HL-60 (cell line): ENCODE measurements at regions not wholly inside any gene's neighbourhood (a gene's known extent, or its start where the extent isn't known, plus 50 kb on each side); places are given as distances from the start of the nearest gene placed in this dataset.

ENCODE experiments used
- GABPA ChIP-seq: IDR thresholded peaks from 2 replicates; pipeline ENCODE4 v1.6.1; 2012; ENCODE audit warnings: low read depth
- POLR2AphosphoS5 ChIP-seq: IDR thresholded peaks from 2 replicates; pipeline ENCODE4 v1.6.1; 2012; ENCODE audit warnings: low read depth
- SPI1 ChIP-seq: IDR thresholded peaks from 2 replicates; pipeline ENCODE4 v1.6.1; 2012; ENCODE audit warnings: low read depth, mild to moderate bottlenecking, borderline replicate concordance
- TF ChIP-seq, protein P1 (sequence below): IDR thresholded peaks from one replicate; pipeline ENCODE4 v1.5.1; 2011; ENCODE audit warnings: low read length, control low read depth, inconsistent platforms; ENCODE audit not compliant: insufficient read depth
- TF ChIP-seq, protein P2 (sequence below): IDR thresholded peaks from 2 replicates; pipeline ENCODE4 v1.6.1; 2012; ENCODE audit warnings: low read depth; ENCODE audit not compliant: insufficient replicate concordance

DNA sequence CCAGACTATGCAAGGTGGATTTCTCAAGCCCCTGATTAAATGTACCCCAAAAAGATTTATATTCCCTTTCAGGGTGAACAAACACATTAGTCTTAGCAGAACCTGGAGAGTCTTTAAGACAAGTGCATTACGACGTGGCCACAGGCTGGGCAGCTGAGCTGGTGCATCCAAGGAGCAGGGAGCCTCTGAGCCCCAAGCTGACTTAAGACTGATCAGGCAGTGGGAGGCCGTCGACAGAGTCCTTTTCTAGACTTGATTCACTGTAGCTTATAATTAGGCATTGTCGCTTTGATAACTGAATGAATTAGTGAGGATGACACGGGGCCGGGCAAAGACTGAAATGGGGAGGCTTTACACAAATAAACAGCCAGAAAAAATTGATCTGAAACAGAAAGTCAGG lies 353.2 kb downstream of the GPAM start:
- TF ChIP-seq GABPA (no peak), SPI1 (no peak), POLR2AphosphoS5 (no peak)
- TF ChIP-seq, protein P1, sequence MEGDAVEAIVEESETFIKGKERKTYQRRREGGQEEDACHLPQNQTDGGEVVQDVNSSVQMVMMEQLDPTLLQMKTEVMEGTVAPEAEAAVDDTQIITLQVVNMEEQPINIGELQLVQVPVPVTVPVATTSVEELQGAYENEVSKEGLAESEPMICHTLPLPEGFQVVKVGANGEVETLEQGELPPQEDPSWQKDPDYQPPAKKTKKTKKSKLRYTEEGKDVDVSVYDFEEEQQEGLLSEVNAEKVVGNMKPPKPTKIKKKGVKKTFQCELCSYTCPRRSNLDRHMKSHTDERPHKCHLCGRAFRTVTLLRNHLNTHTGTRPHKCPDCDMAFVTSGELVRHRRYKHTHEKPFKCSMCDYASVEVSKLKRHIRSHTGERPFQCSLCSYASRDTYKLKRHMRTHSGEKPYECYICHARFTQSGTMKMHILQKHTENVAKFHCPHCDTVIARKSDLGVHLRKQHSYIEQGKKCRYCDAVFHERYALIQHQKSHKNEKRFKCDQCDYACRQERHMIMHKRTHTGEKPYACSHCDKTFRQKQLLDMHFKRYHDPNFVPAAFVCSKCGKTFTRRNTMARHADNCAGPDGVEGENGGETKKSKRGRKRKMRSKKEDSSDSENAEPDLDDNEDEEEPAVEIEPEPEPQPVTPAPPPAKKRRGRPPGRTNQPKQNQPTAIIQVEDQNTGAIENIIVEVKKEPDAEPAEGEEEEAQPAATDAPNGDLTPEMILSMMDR: no peak
- TF ChIP-seq, protein P2, sequence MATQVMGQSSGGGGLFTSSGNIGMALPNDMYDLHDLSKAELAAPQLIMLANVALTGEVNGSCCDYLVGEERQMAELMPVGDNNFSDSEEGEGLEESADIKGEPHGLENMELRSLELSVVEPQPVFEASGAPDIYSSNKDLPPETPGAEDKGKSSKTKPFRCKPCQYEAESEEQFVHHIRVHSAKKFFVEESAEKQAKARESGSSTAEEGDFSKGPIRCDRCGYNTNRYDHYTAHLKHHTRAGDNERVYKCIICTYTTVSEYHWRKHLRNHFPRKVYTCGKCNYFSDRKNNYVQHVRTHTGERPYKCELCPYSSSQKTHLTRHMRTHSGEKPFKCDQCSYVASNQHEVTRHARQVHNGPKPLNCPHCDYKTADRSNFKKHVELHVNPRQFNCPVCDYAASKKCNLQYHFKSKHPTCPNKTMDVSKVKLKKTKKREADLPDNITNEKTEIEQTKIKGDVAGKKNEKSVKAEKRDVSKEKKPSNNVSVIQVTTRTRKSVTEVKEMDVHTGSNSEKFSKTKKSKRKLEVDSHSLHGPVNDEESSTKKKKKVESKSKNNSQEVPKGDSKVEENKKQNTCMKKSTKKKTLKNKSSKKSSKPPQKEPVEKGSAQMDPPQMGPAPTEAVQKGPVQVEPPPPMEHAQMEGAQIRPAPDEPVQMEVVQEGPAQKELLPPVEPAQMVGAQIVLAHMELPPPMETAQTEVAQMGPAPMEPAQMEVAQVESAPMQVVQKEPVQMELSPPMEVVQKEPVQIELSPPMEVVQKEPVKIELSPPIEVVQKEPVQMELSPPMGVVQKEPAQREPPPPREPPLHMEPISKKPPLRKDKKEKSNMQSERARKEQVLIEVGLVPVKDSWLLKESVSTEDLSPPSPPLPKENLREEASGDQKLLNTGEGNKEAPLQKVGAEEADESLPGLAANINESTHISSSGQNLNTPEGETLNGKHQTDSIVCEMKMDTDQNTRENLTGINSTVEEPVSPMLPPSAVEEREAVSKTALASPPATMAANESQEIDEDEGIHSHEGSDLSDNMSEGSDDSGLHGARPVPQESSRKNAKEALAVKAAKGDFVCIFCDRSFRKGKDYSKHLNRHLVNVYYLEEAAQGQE: no peak
